ENCODE measurements at regions not wholly inside any gene's neighbourhood (a gene's known extent, or its start where the extent isn't known, plus 50 kb on each side); places are given as distances from the start of the nearest gene placed in this dataset.

- WGBS (ENCODE audit: insufficient coverage, insufficient replicate concordance, low lambda C conversion rate, missing lambda C conversion rate): 100% methylated on average over 1 of the region's 1 CpG
- no peak overlapping the region for H3K4me2 ChIP-seq (ENCODE audit: control insufficient read depth, insufficient read depth)
- H3K4me3 ChIP-seq: no peak overlapping the region
- H3K4me1 ChIP-seq (ENCODE audit: control insufficient read depth, insufficient read depth, low read length): peaks cover 5% of the 10 kb centered on the region; the same call in 1 of the 2 replicates
- no peak for DNase-seq (ENCODE audit: low read depth, low spot score)
- H3K79me2 ChIP-seq (ENCODE audit: control insufficient read depth, insufficient read depth, low read length): no peaks in the 10 kb centered on the region
- BruUV-seq (replicated peaks): no TSS peak
- no peaks in the 10 kb centered on the region for H3K36me3 ChIP-seq (ENCODE audit: control insufficient read depth in 2 of 2, insufficient read depth in 2 of 2, low read length in 1 of 2)
- in situ Hi-C loops (cut with MboI): no loop called here
- FAIRE-seq: no peak
- H4K20me1 ChIP-seq (ENCODE audit: control insufficient read depth, insufficient read depth): no peaks in the 10 kb centered on the region
- CTCF ChIA-PET: interaction anchor here (1.0 kb wide), 1 partner anchor 26 kb away, joined by 4 read pairs; no protein-coding TSS in a partner anchor
- SMC1A ChIA-PET (ENCODE audit: uncharacterized antibody, unreplicated experiment): interaction anchor here (0.7 kb wide), 1 partner anchor 86 kb away, joined by 3 read pairs; no protein-coding TSS in a partner anchor
- POLR2A ChIA-PET: no interaction called here
- no peak for ATAC-seq
- no peak overlapping the region for H2AFZ ChIP-seq (ENCODE audit: control insufficient read depth, low read depth, low read length)
- intact Hi-C loops (cut with micrococcal nuclease; ENCODE audit: unreplicated experiment): no loop called here
- RAD21 ChIA-PET (ENCODE audit: unreplicated experiment): no interaction called here
- H3K27me3 ChIP-seq (replicated peaks in 1 of 2; ENCODE audit: control insufficient read depth in 2 of 2, insufficient read depth in 2 of 2, low read length in 1 of 2): peaks cover 0 to 3% of the 10 kb centered on the region in 2 experiments; a peak in 2 of 4 replicates
- no peak overlapping the region for H3K9ac ChIP-seq (ENCODE audit: control insufficient read depth, insufficient read depth, low read length)
- TF ChIP-seq IRF3 (IDR thresholded peaks at IDR 0.05) (no peak), PKNOX1 (IDR thresholded peaks at IDR 0.05) (no peak), SMARCA5 (IDR thresholded peaks at IDR 0.05) (no peak), SIN3A (IDR thresholded peaks at IDR 0.05; ENCODE audit: low read depth, low read length) (no peak), YBX1 (IDR thresholded peaks at IDR 0.05) (no peak), RAD21 (IDR thresholded peaks at IDR 0.05; ENCODE audit: insufficient read depth, low read depth, low read length) (no peak), MTA2 (IDR thresholded peaks at IDR 0.05; ENCODE audit: low read depth) (no peak), TBL1XR1 (IDR thresholded peaks at IDR 0.05; ENCODE audit: low read depth, low read length) (no peak), RBBP5 (conservative IDR thresholded peaks at IDR 0.05) (no peak), STAT3 (IDR thresholded peaks at IDR 0.05; ENCODE audit: low read depth, low read length) (no peak), EED (IDR thresholded peaks at IDR 0.05; ENCODE audit: low read depth) (no peak), DPF2 (IDR thresholded peaks at IDR 0.05) (no peak), KDM1A (IDR thresholded peaks at IDR 0.05; ENCODE audit: borderline replicate concordance) (no peak), E2F8 (IDR thresholded peaks at IDR 0.05; ENCODE audit: low read depth, partially characterized antibody) (no peak), KAT2A (conservative IDR thresholded peaks at IDR 0.05; ENCODE audit: control insufficient read depth, low read depth, low read length) (no peak), BCL11A (IDR thresholded peaks at IDR 0.05; ENCODE audit: low read depth, low read length) (no peak)
- TF ChIP-seq, protein P1, sequence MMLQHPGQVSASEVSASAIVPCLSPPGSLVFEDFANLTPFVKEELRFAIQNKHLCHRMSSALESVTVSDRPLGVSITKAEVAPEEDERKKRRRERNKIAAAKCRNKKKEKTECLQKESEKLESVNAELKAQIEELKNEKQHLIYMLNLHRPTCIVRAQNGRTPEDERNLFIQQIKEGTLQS (IDR thresholded peaks at IDR 0.05; ENCODE audit: borderline replicate concordance, extremely low read depth, low read depth, low read length): no peak
- H3K9me3 ChIP-seq (replicated peaks; ENCODE audit: control insufficient read depth, insufficient read depth, low read length): no peaks in the 10 kb centered on the region
- no peak overlapping the region for H3K27ac ChIP-seq (ENCODE audit: control insufficient read depth, insufficient read depth)
Measured at GRCh38 chr13:40270726-40271125, 395.7 kb downstream of the FOXO1 start.
